ENCODE measurements at regions not wholly inside any gene's neighbourhood (a gene's known extent, or its start where the extent isn't known, plus 50 kb on each side); places are given as distances from the start of the nearest gene placed in this dataset.

DNA sequence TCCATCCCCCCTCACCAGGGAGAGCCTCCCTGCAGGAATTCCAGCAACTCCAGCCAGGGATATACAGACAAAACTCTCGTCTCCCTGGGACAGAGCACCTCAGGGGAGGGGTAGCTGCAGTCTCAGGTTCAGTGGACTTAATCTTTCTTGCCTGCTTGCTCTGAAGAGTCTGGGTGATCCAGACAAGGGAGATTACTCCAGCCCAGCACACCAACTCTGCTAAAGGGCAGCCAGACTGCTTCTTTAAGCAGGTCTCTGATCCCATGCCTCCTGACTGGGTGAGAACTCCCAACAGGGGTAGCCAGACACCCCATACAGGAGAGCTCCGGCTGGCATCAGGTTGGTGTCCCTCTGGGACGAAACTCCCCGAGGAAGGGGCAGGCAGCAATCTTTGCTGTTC, 888.7 kb downstream of the RAB28 start:
- no peak for TF ChIP-seq CTCF (IDR thresholded peaks at IDR 0.05)
- no peak overlapping the region for H3K9ac ChIP-seq
- no peaks in the 10 kb centered on the region for H3K9me3 ChIP-seq (ENCODE audit: control insufficient read depth, low read length)
- no peak overlapping the region for H2AFZ ChIP-seq
- H3K4me2 ChIP-seq (ENCODE audit: low read length), result no peak overlapping the region
- no peaks in the 10 kb centered on the region for H3K27me3 ChIP-seq (ENCODE audit: control insufficient read depth, insufficient read depth, low read length)
- no peaks in the 10 kb centered on the region for H3K4me1 ChIP-seq
- H3K4me3 ChIP-seq (ENCODE audit: low read depth, low read length), result no peak overlapping the region
- no peak overlapping the region for H3K27ac ChIP-seq
- H3K36me3 ChIP-seq (ENCODE audit: control insufficient read depth, insufficient read depth, low read length), result no peaks in the 10 kb centered on the region
- H3K79me2 ChIP-seq, result no peaks in the 10 kb centered on the region

DNA sequence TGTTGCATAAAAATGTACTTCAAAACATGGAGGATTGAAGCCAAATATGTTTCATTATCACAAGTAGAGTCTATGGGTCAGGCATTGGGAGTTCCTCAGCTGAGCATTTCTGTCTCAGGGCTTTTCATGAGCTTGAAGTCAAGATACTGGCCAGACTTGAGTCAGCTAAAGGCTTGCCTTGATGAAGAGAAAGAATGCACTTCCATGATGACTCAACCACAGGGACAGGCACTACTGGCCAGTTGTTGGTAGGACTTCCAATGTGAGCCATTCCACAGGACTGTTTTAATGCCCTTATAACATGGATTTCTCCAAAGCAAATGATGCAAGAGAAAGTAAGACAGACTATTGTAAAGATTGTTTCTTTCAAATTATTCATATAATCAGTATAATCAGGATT, 895.6 kb downstream of the RAB28 start:
- H3K4me3 ChIP-seq (ENCODE audit: low read depth, low read length), result no peak overlapping the region
- no peaks in the 10 kb centered on the region for H3K36me3 ChIP-seq (ENCODE audit: control insufficient read depth, insufficient read depth, low read length)
- no peak overlapping the region for H3K27ac ChIP-seq
- no peak overlapping the region for H2AFZ ChIP-seq
- H3K4me1 ChIP-seq, result no peaks in the 10 kb centered on the region
- H3K79me2 ChIP-seq, result no peaks in the 10 kb centered on the region
- H3K27me3 ChIP-seq (ENCODE audit: control insufficient read depth, insufficient read depth, low read length), result no peaks in the 10 kb centered on the region
- no peak overlapping the region for H3K9ac ChIP-seq
- H3K9me3 ChIP-seq (ENCODE audit: control insufficient read depth, low read length), result no peaks in the 10 kb centered on the region
- TF ChIP-seq CTCF (IDR thresholded peaks at IDR 0.05), result no peak
- no peak overlapping the region for H3K4me2 ChIP-seq (ENCODE audit: low read length)

DNA sequence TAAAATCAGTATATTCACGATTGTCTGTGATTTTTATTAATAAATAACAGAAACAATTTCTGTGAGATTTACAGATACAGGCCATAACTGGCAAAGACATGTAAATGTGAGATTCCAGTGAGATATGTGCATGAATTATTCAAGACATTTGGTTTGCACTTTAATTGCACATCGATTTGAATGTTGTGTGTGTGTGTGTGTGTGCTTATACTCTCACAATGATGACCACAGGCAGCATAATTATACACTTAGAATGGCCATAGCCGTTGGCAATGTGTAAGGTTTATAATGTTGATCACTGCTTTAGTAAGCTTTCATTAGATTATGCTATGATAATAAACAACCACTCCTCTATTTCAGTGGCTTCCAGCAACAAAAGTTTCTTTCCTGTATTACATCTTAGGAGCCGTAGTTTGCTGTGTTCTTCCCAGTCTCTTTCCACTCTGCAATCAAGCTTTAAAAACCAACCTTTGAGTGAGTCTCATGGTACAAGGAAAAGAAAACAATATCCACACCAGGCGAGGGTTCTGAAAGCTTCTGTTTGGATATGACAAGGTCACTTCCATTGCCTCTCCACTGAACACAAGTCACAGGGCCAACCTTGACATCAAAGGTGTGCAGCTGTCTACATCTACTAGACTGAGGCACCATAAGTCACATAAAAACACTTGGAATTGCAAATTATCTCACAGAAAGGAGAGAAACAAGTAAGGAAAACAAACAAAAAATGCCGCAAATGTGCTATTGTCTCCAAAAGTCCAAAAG, 897.7 kb downstream of the RAB28 start:
- Histone ChIP-seq H3K9ac (no peak overlapping the region), H3K79me2 (no peaks in the 10 kb centered on the region), H3K27me3 (ENCODE audit: control insufficient read depth, insufficient read depth, low read length) (no peaks in the 10 kb centered on the region), H3K27ac (no peak overlapping the region), H3K9me3 (ENCODE audit: control insufficient read depth, low read length) (no peaks in the 10 kb centered on the region), H3K4me3 (ENCODE audit: low read depth, low read length) (no peak overlapping the region), H3K36me3 (ENCODE audit: control insufficient read depth, insufficient read depth, low read length) (no peaks in the 10 kb centered on the region), H3K4me1 (no peaks in the 10 kb centered on the region), H2AFZ (no peak overlapping the region), H3K4me2 (ENCODE audit: low read length) (no peak overlapping the region)
- no peak for TF ChIP-seq CTCF (IDR thresholded peaks at IDR 0.05)

DNA sequence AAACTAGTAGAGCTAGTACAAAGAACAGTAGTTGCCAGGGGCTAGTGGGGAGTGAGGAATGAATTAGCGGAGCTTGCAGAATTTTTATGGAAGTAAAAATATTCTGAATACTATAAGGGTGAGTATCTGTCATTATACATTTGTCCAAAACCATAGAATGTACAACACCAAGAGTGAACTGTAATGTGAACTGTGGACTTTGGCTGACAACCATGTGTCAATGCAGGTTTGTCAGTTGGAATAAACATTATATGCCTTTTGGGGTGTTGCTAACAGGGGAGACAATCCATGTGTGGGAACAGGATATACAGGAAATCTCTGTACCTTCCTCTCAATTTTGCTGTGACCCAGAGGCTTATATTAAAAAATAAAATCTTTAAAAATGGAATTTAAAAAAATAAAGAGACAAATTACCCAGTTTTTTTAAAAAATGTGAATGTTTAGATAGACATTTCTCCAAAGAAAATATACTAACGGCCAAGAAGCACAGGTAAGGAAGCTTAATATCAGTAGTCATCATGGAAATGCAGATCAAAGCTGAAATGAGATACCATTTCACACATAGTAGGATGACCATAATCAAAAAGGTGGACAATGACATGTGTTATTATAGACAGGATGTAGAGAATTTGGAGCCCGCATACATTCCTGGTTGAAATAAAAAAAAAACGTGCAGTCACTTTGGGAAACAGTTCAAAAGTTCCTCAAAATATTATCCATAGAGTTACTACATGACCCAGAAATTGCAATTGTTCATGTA, 899.8 kb downstream of the RAB28 start:
- H3K27ac ChIP-seq, result no peak overlapping the region
- no peak overlapping the region for H3K4me3 ChIP-seq (ENCODE audit: low read depth, low read length)
- H3K4me2 ChIP-seq (ENCODE audit: low read length), result no peak overlapping the region
- no peaks in the 10 kb centered on the region for H3K36me3 ChIP-seq (ENCODE audit: control insufficient read depth, insufficient read depth, low read length)
- H3K27me3 ChIP-seq (ENCODE audit: control insufficient read depth, insufficient read depth, low read length), result no peaks in the 10 kb centered on the region
- H3K79me2 ChIP-seq, result no peaks in the 10 kb centered on the region
- H2AFZ ChIP-seq, result no peak overlapping the region
- TF ChIP-seq CTCF (IDR thresholded peaks at IDR 0.05), result no peak
- H3K9me3 ChIP-seq (ENCODE audit: control insufficient read depth, low read length), result no peaks in the 10 kb centered on the region
- no peaks in the 10 kb centered on the region for H3K4me1 ChIP-seq
- no peak overlapping the region for H3K9ac ChIP-seq
